H9 (cell line): ENCODE measurements at regions not wholly inside any gene's neighbourhood (a gene's known extent, or its start where the extent isn't known, plus 50 kb on each side); places are given as distances from the start of the nearest gene placed in this dataset.

ENCODE experiments used
- DNase-seq: peaks from one replicate; pipeline ENCODE4 v3.0.0-alpha.2; 2017
- H2AFZ ChIP-seq: one replicate; pipeline ENCODE4 v1.6.1; 2013; ENCODE audit warnings: mild to moderate bottlenecking, low read length, control low read depth, moderate library complexity
- H2AK5ac ChIP-seq: 2 replicates; pipeline ENCODE4 v1.6.1; 2013; ENCODE audit warnings: low read length, control low read depth, mixed read lengths; ENCODE audit not compliant: insufficient read length
- H2BK120ac ChIP-seq: one replicate; pipeline ENCODE4 v1.6.1; 2013; ENCODE audit warnings: low read depth, mild to moderate bottlenecking, low read length, control low read depth, inconsistent platforms; ENCODE audit not compliant: poor library complexity, severe bottlenecking
- H2BK12ac ChIP-seq: 2 replicates; pipeline ENCODE4 v1.6.1; 2013; ENCODE audit warnings: low read length, control low read depth, mixed read lengths, low read depth; ENCODE audit not compliant: insufficient read length
- H2BK15ac ChIP-seq: 2 replicates; pipeline ENCODE4 v1.6.1; 2013; ENCODE audit warnings: low read depth, low read length, control low read depth
- H2BK20ac ChIP-seq: one replicate; pipeline ENCODE4 v1.6.1; 2013; ENCODE audit warnings: low read depth, mild to moderate bottlenecking, low read length, control low read depth, inconsistent platforms; ENCODE audit not compliant: poor library complexity, severe bottlenecking
- H2BK5ac ChIP-seq: 2 replicates; pipeline ENCODE4 v1.6.1; 2013; ENCODE audit warnings: low read length, control low read depth, mixed read lengths; ENCODE audit not compliant: insufficient read length
- H3K14ac ChIP-seq: 2 replicates; pipeline ENCODE4 v1.6.1; 2013; ENCODE audit warnings: low read length, control low read depth; ENCODE audit not compliant: insufficient read depth
- H3K18ac ChIP-seq: 2 replicates; pipeline ENCODE4 v1.6.1; 2013; ENCODE audit warnings: low read depth, mild to moderate bottlenecking, mixed read lengths, low read length, control low read depth; ENCODE audit not compliant: insufficient read length
- H3K23ac ChIP-seq: 2 replicates; pipeline ENCODE4 v1.6.1; 2013; ENCODE audit warnings: low read length, control low read depth, mixed read lengths, low read depth; ENCODE audit not compliant: insufficient read length
- H3K23me2 ChIP-seq: 2 replicates; pipeline ENCODE4 v1.6.1; 2013; ENCODE audit warnings: low read depth, mild to moderate bottlenecking, mixed read lengths, low read length, control low read depth; ENCODE audit not compliant: insufficient read length, poor library complexity, severe bottlenecking
- H3K27ac ChIP-seq: 2 replicates; pipeline ENCODE4 v1.5.1; 2013; ENCODE audit warnings: low read length, control low read depth, mixed read lengths, low read depth; ENCODE audit not compliant: insufficient read length
- H3K27me3 ChIP-seq: 2 replicates; pipeline ENCODE4 v1.6.1; 2013; ENCODE audit warnings: low read length, control low read depth, inconsistent platforms; ENCODE audit not compliant: insufficient read depth
- H3K4ac ChIP-seq: 2 replicates; pipeline ENCODE4 v1.6.1; 2013; ENCODE audit warnings: low read depth, mild to moderate bottlenecking, control low read depth, inconsistent platforms, low read length, moderate library complexity
- H3K4me1 ChIP-seq: 2 replicates; pipeline ENCODE4 v1.6.1; 2013; ENCODE audit warnings: low read length, control low read depth, inconsistent platforms; ENCODE audit not compliant: insufficient read depth
- H3K4me2 ChIP-seq: 2 replicates; pipeline ENCODE4 v1.6.1; 2013; ENCODE audit warnings: low read length, control low read depth, mixed read lengths; ENCODE audit not compliant: insufficient read length, insufficient read depth
- H3K56ac ChIP-seq: 2 replicates; pipeline ENCODE4 v1.6.1; 2013; ENCODE audit warnings: low read depth, mild to moderate bottlenecking, mixed read lengths, low read length, control low read depth; ENCODE audit not compliant: insufficient read length
- H3K79me1 ChIP-seq: 2 replicates; pipeline ENCODE4 v1.6.1; 2013; ENCODE audit warnings: low read depth, mild to moderate bottlenecking, moderate library complexity, low read length, control low read depth, inconsistent platforms; ENCODE audit not compliant: insufficient read depth, poor library complexity, severe bottlenecking
- H3K79me2 ChIP-seq: 2 replicates; pipeline ENCODE4 v1.6.1; 2013; ENCODE audit warnings: low read length, control low read depth, inconsistent platforms; ENCODE audit not compliant: insufficient read depth
- H3K9ac ChIP-seq: 2 replicates; pipeline ENCODE4 v1.6.1; 2013; ENCODE audit warnings: low read length, control low read depth, mixed read lengths; ENCODE audit not compliant: insufficient read length; ENCODE audit errors: extremely low read depth
- H3K9me3 ChIP-seq: one replicate; pipeline ENCODE4 v1.6.1; 2013; ENCODE audit warnings: low read depth, low read length, inconsistent platforms; ENCODE audit not compliant: control insufficient read depth
- H3T11ph ChIP-seq: one replicate; pipeline ENCODE4 v1.6.1; 2013; ENCODE audit warnings: mild to moderate bottlenecking, low read length, control low read depth, inconsistent platforms
- H4K20me1 ChIP-seq: one replicate; pipeline ENCODE4 v1.6.1; 2013; ENCODE audit not compliant: control insufficient read depth, insufficient read length, insufficient read depth
- H4K5ac ChIP-seq: 2 replicates; pipeline ENCODE4 v1.6.1; 2013; ENCODE audit warnings: low read depth, mild to moderate bottlenecking, mixed read lengths, low read length, control low read depth; ENCODE audit not compliant: insufficient read length
- H4K8ac ChIP-seq: replicated peaks from 2 replicates; pipeline ENCODE4 v1.6.1; 2013; ENCODE audit warnings: low read length, control low read depth, mixed read lengths, low read depth; ENCODE audit not compliant: insufficient read length
- H4K91ac ChIP-seq: 2 replicates; pipeline ENCODE4 v1.6.1; 2013; ENCODE audit warnings: low read depth, mild to moderate bottlenecking, moderate library complexity, mixed read lengths, low read length, control low read depth; ENCODE audit not compliant: insufficient read length
- H3K27ac Mint-ChIP-seq, 3 experiments: 2 replicates in 2 of 3; 3 replicates in 1 of 3; pipeline ENCODE4 v1.8.0; 2020 to 2021; ENCODE audit warnings: mixed read lengths in 3 of 3, mild to moderate bottlenecking in 1 of 3, moderate library complexity in 1 of 3
- H3K27me3 Mint-ChIP-seq: 2 replicates; pipeline ENCODE4 v1.8.0; 2021; ENCODE audit warnings: low read depth, mild to moderate bottlenecking, moderate library complexity, mixed read lengths
- H3K36me3 Mint-ChIP-seq, 3 experiments: 2 replicates in 2 of 3; 3 replicates in 1 of 3; pipeline ENCODE4 v1.8.0; 2020 to 2021; ENCODE audit warnings: low read depth in 3 of 3, mixed read lengths in 3 of 3; ENCODE audit not compliant: insufficient read depth in 1 of 3
- H3K4me1 Mint-ChIP-seq, 2 experiments: 2 replicates each; pipeline ENCODE4 v1.8.0; 2020; ENCODE audit warnings: mixed read lengths in 2 of 2
- H3K4me3 Mint-ChIP-seq, 2 experiments: 2 replicates in 1 of 2; 3 replicates in 1 of 2; pipeline ENCODE4 v1.8.0; 2020 to 2021; ENCODE audit warnings: mild to moderate bottlenecking in 2 of 2, mixed read lengths in 2 of 2, moderate library complexity in 1 of 2
- H3K9me3 Mint-ChIP-seq, 2 experiments: 2 replicates in 1 of 2; 3 replicates in 1 of 2; pipeline ENCODE4 v1.8.0; 2020; ENCODE audit warnings: mild to moderate bottlenecking in 2 of 2, mixed read lengths in 2 of 2, moderate library complexity in 1 of 2
- WGBS: extraction: QIAGEN DNeasy Blood & Tissue Kit; methylation state at CpG from one replicate; pipeline ENCODE4 v1.1.7; 2013; ENCODE audit warnings: missing lambda C conversion rate, low lambda C conversion rate, mixed read lengths; ENCODE audit not compliant: insufficient read length; ENCODE audit errors: extremely low coverage; 5-methylcytosine and 5-hydroxymethylcytosine counted together
- TF ChIP-seq, protein P1 (sequence below): fragments of 200-600 bp; sonication (generic); conservative IDR thresholded peaks from 3 replicates; pipeline ENCODE4 v1.8.0; 2021; ENCODE audit warnings: antibody characterized with exemption, mild to moderate bottlenecking

DNA sequence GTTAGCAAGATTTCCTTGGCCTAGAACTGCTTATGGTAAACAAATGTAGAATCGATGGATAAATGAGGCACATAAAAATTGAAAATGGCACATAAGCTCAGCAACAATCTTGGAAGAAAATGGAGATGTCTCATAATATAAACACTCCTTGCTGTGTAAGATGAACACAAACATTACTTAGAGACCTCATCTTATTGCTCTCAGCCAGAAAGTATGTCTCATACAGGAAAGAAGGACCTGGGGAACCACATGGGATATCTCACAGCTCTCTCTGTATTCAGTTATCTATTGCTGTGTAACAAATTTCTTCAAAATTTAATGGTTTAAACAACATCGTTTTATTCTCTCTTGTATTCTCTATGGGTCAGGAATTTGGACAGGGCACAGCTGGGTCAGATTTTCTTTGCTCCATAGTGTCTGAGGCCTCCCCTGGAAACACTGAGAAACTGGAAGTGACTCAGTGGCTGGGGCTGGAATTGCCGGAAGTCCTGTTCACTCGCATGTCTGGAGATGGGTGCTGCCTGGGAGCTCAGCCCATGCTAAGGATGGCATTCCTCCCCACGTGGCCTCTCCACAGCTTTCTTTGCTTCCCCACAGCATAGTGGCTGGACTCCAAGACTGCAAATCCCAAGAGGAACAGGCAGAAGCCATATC lies 105.1 kb downstream of the NUFIP1 start:
- no peak overlapping the region for H3K4me3 Mint-ChIP-seq
- TF ChIP-seq, protein P1, sequence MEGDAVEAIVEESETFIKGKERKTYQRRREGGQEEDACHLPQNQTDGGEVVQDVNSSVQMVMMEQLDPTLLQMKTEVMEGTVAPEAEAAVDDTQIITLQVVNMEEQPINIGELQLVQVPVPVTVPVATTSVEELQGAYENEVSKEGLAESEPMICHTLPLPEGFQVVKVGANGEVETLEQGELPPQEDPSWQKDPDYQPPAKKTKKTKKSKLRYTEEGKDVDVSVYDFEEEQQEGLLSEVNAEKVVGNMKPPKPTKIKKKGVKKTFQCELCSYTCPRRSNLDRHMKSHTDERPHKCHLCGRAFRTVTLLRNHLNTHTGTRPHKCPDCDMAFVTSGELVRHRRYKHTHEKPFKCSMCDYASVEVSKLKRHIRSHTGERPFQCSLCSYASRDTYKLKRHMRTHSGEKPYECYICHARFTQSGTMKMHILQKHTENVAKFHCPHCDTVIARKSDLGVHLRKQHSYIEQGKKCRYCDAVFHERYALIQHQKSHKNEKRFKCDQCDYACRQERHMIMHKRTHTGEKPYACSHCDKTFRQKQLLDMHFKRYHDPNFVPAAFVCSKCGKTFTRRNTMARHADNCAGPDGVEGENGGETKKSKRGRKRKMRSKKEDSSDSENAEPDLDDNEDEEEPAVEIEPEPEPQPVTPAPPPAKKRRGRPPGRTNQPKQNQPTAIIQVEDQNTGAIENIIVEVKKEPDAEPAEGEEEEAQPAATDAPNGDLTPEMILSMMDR, result no peak
- no peak overlapping the region for H3K4me2 ChIP-seq
- H3K79me2 ChIP-seq, result no peaks in the 10 kb centered on the region
- no peak overlapping the region for H3K4ac ChIP-seq
- H3K9me3 ChIP-seq, result no peaks in the 10 kb centered on the region
- no peaks in the 10 kb centered on the region for H3K27me3 Mint-ChIP-seq
- H3K27me3 ChIP-seq, result peaks cover 2% of the 10 kb centered on the region; the same call in 1 of the 2 replicates
- H4K5ac ChIP-seq, result no peak overlapping the region
- WGBS, result no CpG with 5 or more reads among the region's 5 CpGs
- H3K4me1 ChIP-seq, result no peaks in the 10 kb centered on the region
- no peak overlapping the region for H3K18ac ChIP-seq
- H3K23me2 ChIP-seq, result no peaks in the 10 kb centered on the region
- H2BK5ac ChIP-seq, result no peak overlapping the region
- no peak overlapping the region for H3K14ac ChIP-seq
- no peaks in the 10 kb centered on the region for H3K4me1 Mint-ChIP-seq
- no peaks in the 10 kb centered on the region for H3K9me3 Mint-ChIP-seq
- H3K36me3 Mint-ChIP-seq, result no peaks in the 10 kb centered on the region; a peak in 1 of 7 replicates
- H3T11ph ChIP-seq, result no peak overlapping the region
- no peak for DNase-seq
- no peak overlapping the region for H2AK5ac ChIP-seq
- no peaks in the 10 kb centered on the region for H4K20me1 ChIP-seq
- no peak overlapping the region for H4K91ac ChIP-seq
- H3K79me1 ChIP-seq, result no peaks in the 10 kb centered on the region
- no peak overlapping the region for H3K27ac Mint-ChIP-seq
- no peak overlapping the region for H2AFZ ChIP-seq
- H2BK20ac ChIP-seq, result no peak overlapping the region
- H2BK12ac ChIP-seq, result no peak overlapping the region
- H3K23ac ChIP-seq, result no peak overlapping the region
- H2BK120ac ChIP-seq, result no peak overlapping the region
- no peak overlapping the region for H3K56ac ChIP-seq
- no peak overlapping the region for H3K9ac ChIP-seq
- H3K27ac ChIP-seq, result no peak overlapping the region
- no peak overlapping the region for H2BK15ac ChIP-seq
- no peak overlapping the region for H4K8ac ChIP-seq
